ENCODE measurements at regions not wholly inside any gene's neighbourhood (a gene's known extent, or its start where the extent isn't known, plus 50 kb on each side); places are given as distances from the start of the nearest gene placed in this dataset.

DNA sequence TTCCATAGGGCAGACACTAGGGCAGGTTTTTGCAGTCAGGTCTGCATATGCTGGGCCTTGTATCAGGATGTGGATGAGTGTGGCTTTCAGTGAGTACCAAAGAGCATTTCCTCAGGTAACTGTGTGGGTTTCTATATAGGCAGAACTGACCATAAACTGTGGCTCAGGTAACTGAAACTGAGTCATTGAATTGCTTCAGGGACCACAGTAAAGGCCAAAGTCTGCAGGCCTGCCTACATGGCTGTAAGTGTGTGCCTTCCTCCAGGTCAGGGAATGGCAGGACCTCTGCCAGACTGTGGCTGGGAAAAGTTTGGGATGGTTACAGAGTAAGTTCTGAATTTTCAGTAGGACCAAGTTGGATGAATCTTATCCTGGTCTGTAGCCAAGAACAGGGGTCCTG, 85.6 kb downstream of the ZNF486 start:
- H3K4me3 ChIP-seq (replicated peaks in 1 of 3; ENCODE audit: low read depth in 2 of 3, low read length in 3 of 3) = no peak overlapping the region
- H2AFZ ChIP-seq (ENCODE audit: insufficient read depth, low read depth, low read length, poor library complexity, severe bottlenecking) = no peak overlapping the region
- Mint-ChIP-seq H3K4me1 (no peaks in the 10 kb centered on the region), H3K27ac (no peak overlapping the region), H3K27me3 (ENCODE audit: low read depth in 3 of 3) (peaks cover 1 to 2% (median 2%) of the 10 kb centered on the region in 3 donors), H3K9me3 (peaks cover 2 to 29% (median 16%) of the 10 kb centered on the region in 7 donors), H3K4me3 (no peak overlapping the region), H3K36me3 (no peaks in the 10 kb centered on the region)
- no peaks in the 10 kb centered on the region for H3K79me2 ChIP-seq (ENCODE audit: insufficient read depth, low read length)
- intact Hi-C loops (cut with micrococcal nuclease) = no loop called here
- H3K9ac ChIP-seq (ENCODE audit: insufficient read depth, low read length, poor library complexity, severe bottlenecking) = no peak overlapping the region
- H4K20me1 ChIP-seq (ENCODE audit: insufficient read depth, low read length) = no peaks in the 10 kb centered on the region
- H3K4me2 ChIP-seq (replicated peaks; ENCODE audit: extremely low read depth, low read length, poor library complexity, severe bottlenecking) = no peak overlapping the region
- H3K9me3 ChIP-seq (replicated peaks in 1 of 2; ENCODE audit: control insufficient read depth in 1 of 2, insufficient read depth in 1 of 2, low read length in 2 of 2) = peaks cover 8 to 19% of the 10 kb centered on the region in 2 donors
- no peak for TF ChIP-seq CTCF (IDR thresholded peaks at IDR 0.05)
- H3K27me3 ChIP-seq (ENCODE audit: control insufficient read depth in 2 of 2, insufficient read depth in 2 of 2, low read length in 2 of 2) = no peaks in the 10 kb centered on the region
- no peak for DNase-seq
- no peaks in the 10 kb centered on the region for H3K4me1 ChIP-seq (ENCODE audit: control insufficient read depth in 1 of 2, insufficient read depth in 2 of 2, low read length in 2 of 2)
- no peak overlapping the region for H3K27ac ChIP-seq (ENCODE audit: low read depth in 1 of 2, low read length in 2 of 2)
- no peaks in the 10 kb centered on the region for H3K36me3 ChIP-seq (replicated peaks in 1 of 2; ENCODE audit: control insufficient read depth in 1 of 2, insufficient read depth in 2 of 2, low read length in 2 of 2)

DNA sequence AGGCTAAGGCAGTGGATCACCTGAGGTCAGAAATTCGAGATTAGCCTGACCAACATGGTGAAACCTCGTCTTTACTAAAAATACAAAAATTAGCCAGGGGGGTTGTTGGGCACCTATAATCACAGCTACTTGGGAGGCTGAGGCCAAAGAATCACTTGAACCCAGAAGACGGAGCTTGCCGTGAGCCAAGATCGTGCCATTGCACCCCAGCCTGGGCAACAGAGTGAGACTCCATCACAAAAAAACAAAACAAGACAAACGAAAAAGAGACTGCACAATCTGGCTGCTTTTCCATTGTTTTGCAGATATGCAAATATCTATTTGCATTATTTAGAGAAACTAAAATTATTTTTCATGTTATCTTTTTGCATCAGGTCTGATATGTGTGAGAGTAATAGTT, 83.6 kb downstream of the ZNF486 start:
- Mint-ChIP-seq H3K4me3 (no peak overlapping the region), H3K36me3 (no peaks in the 10 kb centered on the region), H3K27me3 (ENCODE audit: low read depth in 3 of 3) (peaks cover 0 to 2% (median 1%) of the 10 kb centered on the region in 3 donors), H3K27ac (no peak overlapping the region), H3K9me3 (peaks cover 2 to 20% (median 7%) of the 10 kb centered on the region in 7 donors), H3K4me1 (no peaks in the 10 kb centered on the region)
- no peaks in the 10 kb centered on the region for H4K20me1 ChIP-seq (ENCODE audit: insufficient read depth, low read length)
- no peaks in the 10 kb centered on the region for H3K4me1 ChIP-seq (ENCODE audit: control insufficient read depth in 1 of 2, insufficient read depth in 2 of 2, low read length in 2 of 2)
- H3K27ac ChIP-seq (ENCODE audit: low read depth in 1 of 2, low read length in 2 of 2) = no peak overlapping the region
- intact Hi-C loops (cut with micrococcal nuclease) = no loop called here
- no peak overlapping the region for H3K9ac ChIP-seq (ENCODE audit: insufficient read depth, low read length, poor library complexity, severe bottlenecking)
- no peak overlapping the region for H2AFZ ChIP-seq (ENCODE audit: insufficient read depth, low read depth, low read length, poor library complexity, severe bottlenecking)
- no peaks in the 10 kb centered on the region for H3K36me3 ChIP-seq (replicated peaks in 1 of 2; ENCODE audit: control insufficient read depth in 1 of 2, insufficient read depth in 2 of 2, low read length in 2 of 2)
- H3K27me3 ChIP-seq (ENCODE audit: control insufficient read depth in 2 of 2, insufficient read depth in 2 of 2, low read length in 2 of 2) = no peaks in the 10 kb centered on the region
- H3K4me3 ChIP-seq (replicated peaks in 1 of 3; ENCODE audit: low read depth in 2 of 3, low read length in 3 of 3) = no peak overlapping the region
- H3K4me2 ChIP-seq (replicated peaks; ENCODE audit: extremely low read depth, low read length, poor library complexity, severe bottlenecking) = no peak overlapping the region
- no peak for DNase-seq
- peaks cover 5 to 6% of the 10 kb centered on the region in 2 donors for H3K9me3 ChIP-seq (replicated peaks in 1 of 2; ENCODE audit: control insufficient read depth in 1 of 2, insufficient read depth in 1 of 2, low read length in 2 of 2)
- 84% methylated on average over 3 of the region's 6 CpGs for WGBS (ENCODE audit: insufficient coverage)
- H3K79me2 ChIP-seq (ENCODE audit: insufficient read depth, low read length) = no peaks in the 10 kb centered on the region
- TF ChIP-seq CTCF (IDR thresholded peaks at IDR 0.05) = no peak

Data from CD14-positive monocyte (primary cell).